Stimulated activated CD4-positive, alpha-beta T cell treated with anti-CD3 and anti-CD28 coated beads, Interleukin-15, amount 100 ng/mL, for 1 hour (primary cell): ENCODE measurements at regions not wholly inside any gene's neighbourhood (a gene's known extent, or its start where the extent isn't known, plus 50 kb on each side); places are given as distances from the start of the nearest gene placed in this dataset.
"Not testable (repeated sequence)": the region's sequence is repeated elsewhere in the genome, so short reads cannot be mapped to it uniquely, and the experiment has no call there.

Source experiments
- DNase-seq, 2 donors: peaks; one replicate each; pipeline ENCODE4 v3.0.0-alpha.2; 2020; ENCODE audit warnings: low read depth in 1 of 2, low spot score in 1 of 2

DNA sequence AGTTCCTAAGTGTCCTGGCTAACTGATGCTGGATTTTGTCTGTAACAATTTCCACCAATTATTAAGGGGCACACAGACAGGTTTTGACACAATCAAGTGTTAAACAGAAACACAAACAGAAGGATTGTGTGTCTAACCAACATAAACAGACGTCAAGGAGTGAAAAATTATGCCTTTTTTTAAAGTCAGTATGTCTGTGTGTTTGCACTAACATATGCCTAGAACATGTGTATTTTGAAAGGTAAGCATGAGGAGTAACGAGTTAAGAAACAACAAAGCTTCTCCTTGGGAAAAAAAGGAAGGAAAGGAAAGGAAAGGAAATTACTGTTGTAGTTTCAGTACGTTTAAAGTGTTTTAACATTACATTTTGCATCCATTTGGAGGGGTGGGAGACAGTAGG is 466.3 kb upstream of the ID4 start:
- DNase-seq = no peak

DNA sequence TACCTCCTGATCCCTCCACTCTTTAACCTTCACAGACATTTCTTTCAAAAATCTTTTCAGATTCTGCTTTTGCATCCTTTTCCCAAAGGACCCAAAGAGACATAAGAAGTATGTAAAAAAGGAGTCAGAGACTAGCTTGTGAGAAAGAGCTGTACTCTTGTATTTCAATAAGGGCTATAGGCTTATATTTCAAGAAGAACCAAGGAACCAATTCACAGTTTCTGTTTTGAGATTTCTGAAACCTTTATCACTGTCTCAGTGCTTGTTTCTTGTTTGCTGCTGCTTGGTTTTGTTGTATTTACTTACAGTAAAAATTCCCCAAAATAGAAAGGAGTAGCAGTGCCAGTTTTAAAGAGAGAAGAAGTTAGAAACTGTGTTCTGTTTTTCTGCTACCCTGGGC is 461.6 kb upstream of the ID4 start:
- no peak for DNase-seq

DNA sequence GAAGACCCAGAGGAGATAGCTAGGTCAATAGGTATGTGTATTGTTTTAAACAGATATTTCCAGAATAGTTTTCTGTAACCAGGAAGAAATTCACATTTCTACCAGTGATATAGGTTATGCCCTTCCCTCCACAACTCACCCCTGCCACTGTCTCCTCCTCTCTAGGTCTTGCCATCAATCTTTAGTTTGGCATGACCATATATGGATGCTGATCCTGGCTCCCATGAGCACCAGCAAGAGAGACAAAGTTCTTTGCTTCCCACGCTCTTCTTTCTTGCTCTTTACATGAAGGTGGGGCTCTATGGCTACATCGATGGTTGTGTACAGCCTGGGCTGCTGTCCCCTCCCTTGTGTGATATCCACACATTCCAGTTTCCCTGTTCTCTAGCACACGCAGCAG is 459.4 kb upstream of the ID4 start:
- DNase-seq = no peak

DNA sequence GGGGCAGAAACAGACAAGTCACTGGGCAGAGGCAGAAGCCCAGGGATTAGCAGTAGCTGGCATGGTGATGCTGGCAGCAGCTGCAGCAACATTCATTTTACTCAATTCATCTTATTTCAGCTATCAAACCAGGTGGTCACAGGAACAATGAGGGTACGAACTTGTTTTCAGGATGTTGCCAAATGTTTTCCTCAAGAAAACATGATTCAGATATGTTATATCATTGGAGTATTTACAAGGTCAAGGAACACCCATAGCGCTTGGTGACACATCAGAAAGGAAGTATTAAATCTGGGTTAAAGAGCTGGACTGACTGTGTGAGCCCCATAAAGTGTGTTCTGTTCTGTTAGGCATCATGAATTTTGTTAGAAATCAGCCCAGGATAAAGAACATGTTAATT is 456.9 kb upstream of the ID4 start:
- DNase-seq = no peak

DNA sequence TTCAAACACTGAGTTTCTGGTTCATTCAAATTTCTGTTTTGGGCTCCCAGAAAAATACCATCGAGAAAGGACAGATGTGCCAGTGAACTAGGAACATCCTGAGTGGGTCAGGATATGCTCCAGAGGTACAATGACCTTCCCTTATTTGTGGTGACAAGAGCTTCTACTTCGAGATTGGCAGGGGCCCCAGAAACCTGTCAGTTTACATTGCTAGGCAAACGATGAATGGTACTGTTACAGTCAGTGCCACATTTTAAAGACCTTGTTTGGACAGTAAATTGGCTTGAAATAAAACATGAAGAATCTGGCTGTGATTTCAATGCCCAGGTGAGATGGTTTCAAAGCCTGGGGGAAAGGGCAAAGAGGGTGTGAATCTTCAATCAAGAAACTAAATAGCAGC is 454.5 kb upstream of the ID4 start:
- no peak for DNase-seq

DNA sequence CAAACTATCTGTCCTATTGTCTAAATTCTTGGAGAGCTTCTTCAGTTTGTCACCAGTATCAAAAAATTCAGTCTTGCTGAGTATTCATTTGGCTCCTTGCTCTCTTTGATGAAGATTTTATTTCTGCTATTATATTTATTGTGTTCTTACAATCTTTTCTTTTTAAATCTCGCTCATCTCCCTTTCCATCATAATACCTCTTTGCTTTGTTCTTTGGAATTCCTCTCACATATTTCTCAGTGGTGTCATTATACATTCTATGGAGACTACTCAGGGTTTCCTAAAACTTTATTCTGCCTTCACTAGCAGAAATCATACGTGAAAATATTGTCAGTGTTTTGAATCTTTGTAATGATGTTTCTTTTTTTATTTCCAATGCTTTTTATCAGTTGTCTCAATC is 445.2 kb upstream of the ID4 start:
- DNase-seq = no peak

DNA sequence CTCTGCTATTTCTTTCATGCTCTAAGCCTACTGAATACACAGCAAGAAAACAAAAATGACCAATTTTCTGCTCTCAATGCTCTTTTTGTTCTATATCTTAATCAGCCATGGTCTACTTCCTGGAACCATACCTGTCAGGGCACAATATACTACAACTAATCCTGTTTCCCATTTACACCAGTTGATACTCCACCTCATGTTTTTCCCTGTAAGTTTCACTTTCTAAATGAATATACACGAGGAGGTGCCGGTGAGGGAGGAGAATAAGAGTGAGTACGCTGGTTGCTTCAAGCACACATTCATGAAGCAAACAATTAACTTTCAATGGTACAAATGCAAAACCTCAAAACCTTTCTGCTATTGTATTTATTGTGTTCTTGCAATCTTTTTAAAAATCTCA is 443.1 kb upstream of the ID4 start:
- no peak for DNase-seq

DNA sequence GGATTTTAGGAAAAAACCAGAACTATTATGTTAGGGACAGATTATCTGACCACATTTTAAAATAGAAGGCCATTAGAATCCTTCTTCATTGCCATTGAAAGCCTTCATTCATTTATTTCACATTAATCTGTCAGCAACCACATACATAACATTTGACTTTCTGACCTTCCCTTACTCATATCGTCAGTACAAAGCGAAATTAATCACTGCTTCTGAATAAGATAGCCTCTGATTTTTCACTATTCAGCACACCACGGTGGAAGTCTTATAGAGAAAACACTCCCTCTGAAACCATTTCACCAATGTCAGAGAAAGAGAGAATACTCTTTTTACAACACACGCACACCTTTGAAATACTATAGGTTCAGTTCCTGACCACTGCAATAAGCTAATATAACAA is 442.5 kb upstream of the ID4 start:
- no peak for DNase-seq

DNA sequence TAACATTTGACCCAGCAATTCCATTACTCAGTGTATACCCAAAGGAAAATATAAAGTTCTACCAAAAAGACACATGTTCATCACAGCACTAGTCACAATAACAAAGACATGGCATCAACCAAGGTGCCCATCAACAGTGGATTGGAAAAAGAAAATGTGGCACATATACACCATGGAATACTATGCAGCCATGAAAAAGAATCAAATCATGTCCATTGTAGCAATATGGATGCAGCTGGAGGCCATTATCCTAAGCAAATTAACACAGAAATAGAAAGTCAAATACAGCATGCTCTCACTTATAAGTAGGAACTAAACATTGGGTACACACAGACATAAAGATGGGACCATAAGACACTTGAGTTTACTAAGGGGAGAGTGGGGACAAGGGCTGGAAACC is 441.9 kb upstream of the ID4 start:
- no peak for DNase-seq

DNA sequence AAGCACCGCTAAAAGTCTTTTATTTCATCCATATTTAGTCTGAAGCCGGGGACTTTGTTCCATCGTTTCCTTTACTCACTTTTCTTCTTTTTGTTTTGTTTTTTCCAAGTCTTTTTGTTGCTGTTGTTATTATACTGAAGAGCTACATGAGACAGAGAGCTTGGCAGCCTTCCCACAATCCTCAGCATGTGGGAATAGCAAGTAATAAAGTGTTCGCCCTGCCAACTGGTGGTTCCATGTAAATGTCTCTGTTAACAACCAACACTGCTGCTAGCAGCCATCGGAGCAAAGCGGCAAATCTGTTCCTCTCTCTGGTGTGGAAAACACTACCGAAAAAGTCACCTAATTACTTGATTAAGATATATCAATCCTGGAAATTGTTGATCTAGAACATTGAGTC is 437.8 kb upstream of the ID4 start:
- no peak for DNase-seq

DNA sequence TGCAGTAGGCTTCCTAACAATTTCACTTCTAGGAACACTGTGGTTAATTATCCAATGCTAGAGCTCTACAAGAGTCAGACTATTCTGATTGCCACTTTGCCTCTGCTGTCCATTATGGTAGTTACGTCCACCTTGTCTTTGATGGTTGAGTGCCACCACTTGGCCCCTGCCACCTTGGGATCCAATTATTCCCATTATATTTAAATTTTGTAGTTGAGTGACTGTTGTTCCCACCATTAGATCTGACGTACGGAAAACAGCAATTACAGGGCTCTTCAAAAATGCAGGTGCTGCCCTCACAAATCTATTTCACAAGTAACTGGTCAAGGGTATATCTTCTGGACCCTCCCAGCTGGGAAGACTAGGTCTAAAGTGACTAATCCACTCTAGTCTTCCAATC is 432.3 kb upstream of the ID4 start:
- DNase-seq = not testable (repeated sequence)

DNA sequence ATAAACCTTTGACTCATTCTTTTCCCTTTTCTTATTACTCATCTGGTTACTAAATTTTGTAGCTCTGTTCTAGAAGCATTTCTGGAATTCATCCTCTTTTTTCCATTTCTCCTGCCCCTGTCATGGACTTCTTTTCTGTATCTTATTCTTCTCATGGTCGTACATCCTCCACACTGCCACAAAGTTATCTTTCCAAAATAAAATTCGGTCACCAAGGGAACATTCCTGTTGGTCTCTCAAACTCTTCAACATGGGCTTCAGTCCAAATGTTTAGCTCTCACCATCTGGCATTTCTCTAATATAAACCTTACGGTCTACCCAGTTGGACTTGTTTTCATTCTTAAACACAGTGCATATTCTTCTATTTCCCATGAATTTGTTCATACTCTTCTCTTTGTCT is 428.8 kb upstream of the ID4 start:
- no peak for DNase-seq

DNA sequence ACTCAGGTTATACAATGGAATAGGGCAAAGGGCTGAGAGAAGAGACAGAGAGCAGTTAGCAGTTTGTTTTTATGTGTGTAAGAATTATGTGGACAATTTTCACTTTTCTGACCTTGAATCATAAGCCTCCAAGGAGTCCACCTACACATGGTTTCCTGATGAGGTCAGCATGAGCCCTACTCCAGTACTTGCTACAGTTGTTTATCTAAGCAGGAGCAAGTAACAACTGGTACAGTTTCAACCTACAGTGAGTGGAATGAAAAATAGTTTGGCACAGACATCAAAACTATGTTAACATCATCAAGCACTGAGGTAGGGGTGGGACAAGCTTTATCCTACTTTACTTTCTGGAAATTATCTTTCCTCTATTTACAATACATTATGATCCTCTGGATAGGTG is 426.7 kb upstream of the ID4 start:
- DNase-seq = no peak

DNA sequence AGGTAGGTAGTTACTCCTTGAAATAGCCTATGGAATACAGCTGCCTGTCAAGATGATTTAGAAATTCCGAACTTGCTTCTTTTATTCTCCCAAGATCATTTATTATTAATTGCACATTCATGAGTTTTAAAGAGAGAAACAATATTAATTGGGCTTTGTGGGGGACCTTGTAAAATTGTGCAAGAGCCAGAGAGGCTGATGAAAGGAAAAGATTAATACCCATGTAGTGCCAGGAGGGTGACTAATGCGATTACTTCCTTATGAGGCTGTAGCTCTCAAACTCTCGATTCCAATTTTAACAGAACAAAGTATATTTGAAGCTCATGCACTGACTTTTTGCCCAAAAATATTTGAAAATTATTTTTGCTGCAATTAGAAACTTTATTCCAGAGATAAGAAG is 423.8 kb upstream of the ID4 start:
- no peak for DNase-seq

DNA sequence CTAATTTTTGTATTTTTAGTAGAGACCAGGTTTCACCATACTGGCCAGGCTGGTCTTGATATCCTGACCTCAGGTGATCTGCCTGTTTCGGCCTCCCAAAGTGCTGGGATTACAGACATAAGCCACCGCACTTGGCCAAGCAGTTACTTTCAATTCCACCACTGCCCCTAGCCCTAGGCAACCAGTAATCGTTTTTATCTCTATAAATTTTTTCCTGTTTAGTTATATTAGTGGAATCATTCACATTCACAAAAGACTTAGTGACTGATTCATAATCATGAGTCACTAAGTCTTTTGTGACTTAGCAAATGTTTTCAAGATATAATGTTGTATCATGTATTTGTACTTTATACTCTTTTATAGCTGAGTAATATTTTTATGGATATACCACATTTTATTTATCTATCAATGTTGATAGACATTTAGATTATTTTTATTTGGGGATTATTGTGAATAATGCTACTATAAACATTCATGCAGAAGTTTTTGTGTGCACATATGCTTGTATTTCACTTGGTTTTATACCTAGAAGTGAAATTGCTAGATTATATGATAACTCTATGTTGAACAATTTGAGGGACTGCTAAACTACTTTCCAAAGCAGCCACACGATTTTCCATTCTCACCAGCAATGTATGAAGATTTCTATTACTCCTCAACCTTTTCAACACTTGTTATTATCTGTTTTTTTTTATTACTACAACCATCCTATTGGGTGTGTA is 421.4 kb upstream of the ID4 start:
- no peak for DNase-seq

DNA sequence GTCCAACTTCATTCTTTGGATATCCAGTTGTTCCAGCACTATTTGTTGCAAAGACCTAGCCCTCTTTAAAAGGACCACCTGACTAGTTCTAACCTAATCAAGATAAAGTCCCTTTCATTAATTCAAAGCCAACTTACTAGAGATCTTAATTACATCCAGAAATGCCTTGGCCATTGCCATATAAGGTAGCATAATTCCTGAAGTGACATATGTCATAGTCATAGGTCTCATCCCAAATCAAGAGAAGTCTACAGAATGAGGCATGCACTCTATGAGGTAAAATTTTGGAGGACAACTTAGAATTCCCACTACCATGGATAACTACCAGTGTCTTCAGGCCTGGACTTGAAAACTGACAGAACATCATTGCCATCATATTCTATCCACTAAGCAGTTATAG is 420.4 kb upstream of the ID4 start:
- no peak for DNase-seq

DNA sequence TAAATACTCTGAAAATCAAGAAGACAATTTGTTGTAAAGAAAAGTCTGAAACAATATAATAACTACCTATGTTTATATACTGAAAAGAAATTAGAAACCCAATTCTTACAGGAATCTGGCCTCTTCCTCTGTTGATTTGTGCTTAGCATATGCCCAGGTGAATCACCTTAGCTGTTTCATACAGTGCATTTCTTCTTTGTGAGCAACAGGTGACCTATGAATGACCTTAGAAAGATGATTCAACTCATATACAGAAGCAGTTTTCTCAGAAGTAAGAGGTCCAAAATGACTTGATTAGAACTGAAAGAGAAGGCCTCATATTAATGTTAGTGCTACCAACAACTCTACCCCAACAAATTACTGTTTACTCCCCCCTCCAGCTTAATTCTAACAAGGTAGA is 419.5 kb upstream of the ID4 start:
- DNase-seq = no peak

DNA sequence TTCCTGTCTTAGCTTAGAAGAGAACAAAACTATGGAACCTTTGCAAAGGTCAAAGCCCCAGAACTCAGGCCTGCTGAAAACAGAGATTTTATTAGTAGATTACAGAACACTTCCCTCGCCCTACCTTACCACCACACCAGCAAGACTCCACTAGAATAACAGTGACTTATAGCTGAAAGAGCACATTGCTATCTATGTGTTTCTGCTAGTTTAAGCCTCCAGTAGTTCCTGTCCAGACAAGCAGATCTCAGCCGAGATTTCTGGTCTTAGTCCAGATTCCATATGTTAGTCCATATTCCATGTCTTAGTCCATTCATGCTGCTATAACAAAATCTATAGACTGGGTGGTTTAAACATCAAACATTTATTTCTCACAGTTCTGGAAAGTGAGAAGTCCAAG is 412.3 kb upstream of the ID4 start:
- DNase-seq = no peak

DNA sequence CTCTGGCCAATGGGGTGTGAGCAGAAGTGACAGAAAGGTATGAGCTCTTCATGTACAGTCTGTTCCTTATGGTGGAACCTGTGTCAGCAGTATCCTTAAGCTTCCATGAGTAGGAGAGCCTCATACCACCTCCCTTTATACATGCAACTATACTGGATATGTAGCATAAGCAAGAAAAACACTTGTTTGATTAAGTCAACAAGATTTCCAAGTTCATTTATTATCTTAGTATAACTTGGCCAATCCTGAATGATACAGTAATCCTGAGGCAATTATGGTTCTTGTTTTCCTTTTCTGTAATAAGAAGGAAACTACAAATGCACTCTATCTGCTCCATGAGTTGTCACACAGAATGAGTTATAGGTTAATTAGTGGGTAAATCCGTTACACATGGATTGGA is 409.6 kb upstream of the ID4 start:
- DNase-seq = no peak

DNA sequence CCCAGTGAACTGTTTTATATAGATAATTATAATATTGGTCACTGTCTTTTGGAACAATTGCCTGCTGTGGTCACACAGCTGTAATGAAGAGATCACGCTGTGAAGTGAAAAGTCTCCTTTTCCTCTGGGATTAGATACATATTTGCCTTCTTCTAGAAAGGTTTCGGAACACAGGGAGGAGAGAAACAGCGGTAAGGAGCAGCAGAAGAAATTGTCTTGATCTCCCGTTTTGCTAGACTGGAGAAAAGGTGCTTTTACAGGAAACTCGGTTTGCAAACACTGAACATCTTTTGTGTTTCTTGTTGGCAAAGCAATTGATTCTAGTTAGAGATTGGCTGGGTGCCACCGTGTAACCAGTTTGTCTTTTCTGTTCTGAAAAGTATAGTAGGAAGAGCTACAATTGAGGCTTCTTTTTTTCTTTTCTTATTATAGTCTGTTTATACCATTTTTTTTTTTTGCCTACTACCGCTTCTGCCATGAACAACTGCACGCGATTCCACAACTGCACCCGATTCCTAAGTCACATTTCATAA is 404.1 kb upstream of the ID4 start:
- no peak for DNase-seq

DNA sequence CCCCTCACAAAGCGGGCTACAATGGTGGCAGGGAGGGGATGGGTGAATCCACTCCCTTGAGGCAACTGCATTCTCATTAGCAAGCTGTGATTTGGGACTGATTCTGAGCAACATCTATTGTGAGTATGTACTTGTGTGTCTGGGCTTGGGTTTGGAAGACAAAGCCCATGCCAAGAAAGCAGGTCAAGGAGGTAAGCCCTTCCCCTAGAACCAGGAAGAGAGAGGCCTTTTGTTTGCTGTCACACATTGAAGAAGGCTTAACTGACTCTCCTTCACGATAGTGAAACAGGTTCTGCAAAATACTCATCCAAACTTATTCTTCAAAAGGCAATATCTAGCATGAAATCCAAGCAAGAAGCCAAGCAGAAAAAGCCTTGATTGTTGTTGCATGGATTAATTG is 403.1 kb upstream of the ID4 start:
- DNase-seq = no peak

DNA sequence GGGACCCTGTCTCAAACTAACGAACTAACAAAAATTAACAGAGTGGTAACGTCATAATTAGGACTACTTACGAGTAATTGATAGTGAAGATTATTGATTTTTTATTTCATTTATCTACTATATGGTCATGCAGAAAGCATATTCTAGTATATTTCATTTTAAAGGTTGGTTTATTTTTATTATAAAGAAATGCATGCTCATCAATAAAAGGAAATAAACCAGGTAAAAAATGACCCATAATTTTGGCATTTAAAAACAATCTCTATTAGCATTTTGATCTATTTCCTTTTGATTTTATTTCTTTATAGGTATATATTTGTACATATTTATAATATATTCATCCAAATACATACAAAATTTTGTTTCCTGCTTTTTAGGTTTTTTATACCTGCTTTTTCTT is 401.4 kb upstream of the ID4 start:
- no peak for DNase-seq

DNA sequence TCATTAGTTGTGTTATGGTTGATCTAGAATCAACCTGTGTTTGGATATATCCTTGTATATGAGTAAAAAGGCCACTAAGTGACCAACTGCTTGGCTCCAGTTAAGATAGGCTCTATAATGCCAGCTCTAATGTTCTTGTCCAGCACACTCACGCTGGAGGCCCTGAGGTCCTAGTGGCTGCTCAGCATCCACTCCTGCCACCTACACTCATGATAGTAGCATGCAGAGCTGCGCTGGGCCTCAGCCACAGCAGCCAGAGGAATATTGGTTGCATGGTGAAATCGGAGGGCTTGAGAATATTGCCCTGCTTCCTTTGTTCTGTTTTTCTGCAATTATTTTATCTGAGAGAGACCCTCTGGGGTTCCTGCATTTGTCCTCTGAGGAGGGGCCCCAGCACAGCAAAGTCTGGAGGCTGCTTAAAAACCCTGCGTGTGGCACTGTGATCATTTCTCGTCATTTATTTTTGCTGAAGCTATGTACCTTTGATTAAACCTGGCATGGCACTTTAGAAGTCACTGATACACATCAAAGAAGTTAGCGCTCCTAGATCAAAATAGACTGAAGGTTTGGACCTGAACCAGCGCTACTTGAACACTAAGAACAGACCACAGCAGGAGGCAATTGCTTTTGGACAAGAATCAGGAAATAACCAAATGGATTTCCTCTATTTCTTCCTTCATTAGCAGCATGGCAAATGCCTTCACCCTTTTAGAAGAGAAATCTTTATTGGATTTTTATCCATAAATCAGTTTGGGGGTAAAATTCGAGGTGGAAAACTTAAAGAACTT is 398.4 kb upstream of the ID4 start:
- no peak for DNase-seq
